GM23338 (cell line): ENCODE measurements at regions not wholly inside any gene's neighbourhood (a gene's known extent, or its start where the extent isn't known, plus 50 kb on each side); places are given as distances from the start of the nearest gene placed in this dataset.

Experiments used
- ATAC-seq: fragments of 200-7000 bp; cut with Tn5 transposase; 3 replicates; pipeline ENCODE4 v1.9.1; 2020
- DNase-seq: peaks from one replicate; pipeline ENCODE4 v3.0.0-alpha.2; 2015; ENCODE audit warnings: low spot score
- H2AFZ ChIP-seq: fragments of 200-600 bp; sonication (generic); 2 replicates; pipeline ENCODE4 v1.8.0; 2016; ENCODE audit warnings: antibody characterized with exemption, mild to moderate bottlenecking, moderate library complexity
- H3F3A ChIP-seq: fragments of 200-600 bp; sonication (generic); replicated peaks from 2 replicates; pipeline ENCODE4 v1.8.0; 2017; ENCODE audit warnings: antibody characterized with exemption, mixed run types, low read depth
- H3K27ac ChIP-seq: fragments of 200-600 bp; sonication (generic); 2 replicates; pipeline ENCODE4 v1.6.1; 2016; ENCODE audit warnings: low read depth
- H3K27me3 ChIP-seq: fragments of 200-600 bp; sonication (generic); 2 replicates; pipeline ENCODE4 v1.8.0; 2016; ENCODE audit warnings: mild to moderate bottlenecking, mixed run types, moderate library complexity; ENCODE audit not compliant: insufficient read depth
- H3K36me3 ChIP-seq: fragments of 200-600 bp; sonication (generic); 2 replicates; pipeline ENCODE4 v1.8.0; 2016; ENCODE audit warnings: mild to moderate bottlenecking; ENCODE audit not compliant: insufficient read depth
- H3K4me1 ChIP-seq: fragments of 200-600 bp; sonication (generic); 2 replicates; pipeline ENCODE4 v1.8.0; 2016; ENCODE audit warnings: mild to moderate bottlenecking, moderate library complexity; ENCODE audit not compliant: insufficient read depth
- H3K4me2 ChIP-seq: fragments of 200-600 bp; sonication (generic); 2 replicates; pipeline ENCODE4 v1.7.1; 2017; ENCODE audit warnings: mixed run types
- H3K4me3 ChIP-seq: fragments of 200-600 bp; sonication (generic); 2 replicates; pipeline ENCODE4 v1.6.1; 2016; ENCODE audit warnings: mixed run types
- H3K79me2 ChIP-seq: fragments of 200-600 bp; sonication (generic); replicated peaks from 2 replicates; pipeline ENCODE4 v1.8.0; 2017; ENCODE audit warnings: mild to moderate bottlenecking; ENCODE audit not compliant: insufficient read depth
- H3K9me2 ChIP-seq: fragments of 200-600 bp; sonication (generic); 2 replicates; pipeline ENCODE4 v1.8.0; 2017; ENCODE audit not compliant: insufficient read depth
- H4K20me1 ChIP-seq: fragments of 200-600 bp; sonication (generic); replicated peaks from 2 replicates; pipeline ENCODE4 v1.8.0; 2017; ENCODE audit warnings: mild to moderate bottlenecking; ENCODE audit not compliant: insufficient read depth
- H3K27ac Mint-ChIP-seq: 2 replicates; pipeline ENCODE4 v1.8.0; 2020; ENCODE audit warnings: inconsistent platforms, mild to moderate bottlenecking, moderate library complexity, mixed read lengths
- H3K27me3 Mint-ChIP-seq: 3 replicates; pipeline ENCODE4 v1.8.0; 2022; ENCODE audit warnings: low read depth, mild to moderate bottlenecking, moderate library complexity, mixed read lengths, inconsistent platforms; ENCODE audit not compliant: insufficient read depth, poor library complexity
- H3K36me3 Mint-ChIP-seq: 3 replicates; pipeline ENCODE4 v1.8.0; 2021; ENCODE audit warnings: low read depth, mild to moderate bottlenecking, inconsistent platforms, moderate library complexity, mixed read lengths
- H3K4me1 Mint-ChIP-seq: 3 replicates; pipeline ENCODE4 v1.8.0; 2020; ENCODE audit warnings: mild to moderate bottlenecking, inconsistent platforms, mixed read lengths
- H3K4me3 Mint-ChIP-seq: 3 replicates; pipeline ENCODE4 v1.8.0; 2021; ENCODE audit warnings: moderate library complexity, mild to moderate bottlenecking, inconsistent platforms, mixed read lengths
- H3K9me3 Mint-ChIP-seq: 3 replicates; pipeline ENCODE4 v1.8.0; 2020; ENCODE audit warnings: moderate library complexity, mild to moderate bottlenecking, inconsistent platforms, mixed read lengths
- CREB1 ChIP-seq: fragments of 250-450 bp; sonication (Bioruptor Pico); IDR thresholded peaks from 2 replicates; pipeline ENCODE4 v1.5.0; 2020; ENCODE audit warnings: low read depth, mild to moderate bottlenecking, moderate library complexity
- EZH2 ChIP-seq: fragments of 200-600 bp; sonication (generic); IDR thresholded peaks from one replicate; pipeline ENCODE4 v1.8.0; 2017; ENCODE audit warnings: antibody characterized with exemption, mild to moderate bottlenecking, low read depth; ENCODE audit not compliant: unreplicated experiment
- JUNB ChIP-seq: IDR thresholded peaks from one replicate; pipeline ENCODE4 v1.6.1; 2016; ENCODE audit warnings: antibody characterized with exemption; ENCODE audit not compliant: unreplicated experiment
- POLR2AphosphoS5 ChIP-seq: IDR thresholded peaks from 2 replicates; pipeline ENCODE4 v1.6.1; 2016; ENCODE audit warnings: antibody characterized with exemption, low read depth
- STAT1 ChIP-seq: IDR thresholded peaks from one replicate; pipeline ENCODE4 v1.6.1; 2016; ENCODE audit warnings: antibody characterized with exemption; ENCODE audit not compliant: unreplicated experiment
- ZNF114 ChIP-seq: fragments of 250-450 bp; sonication (Bioruptor Pico); IDR thresholded peaks from 2 replicates; pipeline ENCODE4 v1.5.0; 2020; ENCODE audit warnings: mild to moderate bottlenecking, moderate library complexity
- ZNF331 ChIP-seq: fragments of 250-450 bp; sonication (Bioruptor Pico); IDR thresholded peaks from 2 replicates; pipeline ENCODE4 v1.5.0; 2020; ENCODE audit warnings: low read depth, mild to moderate bottlenecking, moderate library complexity
- TF ChIP-seq, protein P1 (sequence below), 2 experiments: fragments of 200-600 bp in 1 of 2; sonication (generic) in 1 of 2; conservative IDR thresholded peaks; 2 replicates each; pipeline versions ENCODE4 v1.5.1 to v1.6.1; 2016 to 2017; ENCODE audit warnings: antibody characterized with exemption in 2 of 2, low read depth in 2 of 2, mild to moderate bottlenecking in 2 of 2, moderate library complexity in 1 of 2
- TF ChIP-seq, protein P2 (sequence below): IDR thresholded peaks from one replicate; pipeline ENCODE4 v1.6.1; 2018; ENCODE audit warnings: antibody characterized with exemption; ENCODE audit not compliant: unreplicated experiment
- TF ChIP-seq, protein P3 (sequence below): IDR thresholded peaks from 2 replicates; pipeline ENCODE4 v1.6.1; 2016; ENCODE audit warnings: antibody characterized with exemption

DNA sequence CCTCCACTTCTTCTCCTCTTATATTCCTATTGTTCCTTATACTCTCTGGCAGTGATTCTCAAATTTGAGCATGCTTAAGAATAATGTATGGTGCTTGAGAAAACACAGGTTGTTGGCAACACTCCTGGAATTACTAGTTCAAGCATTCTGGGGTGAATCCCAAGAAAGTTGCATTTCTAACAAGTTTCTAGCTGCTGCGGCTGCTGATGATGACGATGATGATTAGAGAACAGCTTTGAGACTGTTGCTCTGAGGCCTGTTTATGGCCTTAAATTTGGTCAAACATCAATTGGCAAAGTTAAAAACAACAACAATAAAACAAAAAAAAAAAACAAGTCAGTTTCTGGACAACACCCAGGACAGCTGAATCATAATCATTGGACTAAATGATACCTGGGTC, 961.9 kb downstream of the CDH11 start (continued):
- TF ChIP-seq, protein P1, sequence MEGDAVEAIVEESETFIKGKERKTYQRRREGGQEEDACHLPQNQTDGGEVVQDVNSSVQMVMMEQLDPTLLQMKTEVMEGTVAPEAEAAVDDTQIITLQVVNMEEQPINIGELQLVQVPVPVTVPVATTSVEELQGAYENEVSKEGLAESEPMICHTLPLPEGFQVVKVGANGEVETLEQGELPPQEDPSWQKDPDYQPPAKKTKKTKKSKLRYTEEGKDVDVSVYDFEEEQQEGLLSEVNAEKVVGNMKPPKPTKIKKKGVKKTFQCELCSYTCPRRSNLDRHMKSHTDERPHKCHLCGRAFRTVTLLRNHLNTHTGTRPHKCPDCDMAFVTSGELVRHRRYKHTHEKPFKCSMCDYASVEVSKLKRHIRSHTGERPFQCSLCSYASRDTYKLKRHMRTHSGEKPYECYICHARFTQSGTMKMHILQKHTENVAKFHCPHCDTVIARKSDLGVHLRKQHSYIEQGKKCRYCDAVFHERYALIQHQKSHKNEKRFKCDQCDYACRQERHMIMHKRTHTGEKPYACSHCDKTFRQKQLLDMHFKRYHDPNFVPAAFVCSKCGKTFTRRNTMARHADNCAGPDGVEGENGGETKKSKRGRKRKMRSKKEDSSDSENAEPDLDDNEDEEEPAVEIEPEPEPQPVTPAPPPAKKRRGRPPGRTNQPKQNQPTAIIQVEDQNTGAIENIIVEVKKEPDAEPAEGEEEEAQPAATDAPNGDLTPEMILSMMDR (conservative IDR thresholded peaks at IDR 0.05; ENCODE audit: low read depth in 2 of 2), result no peak
- TF ChIP-seq, protein P2, sequence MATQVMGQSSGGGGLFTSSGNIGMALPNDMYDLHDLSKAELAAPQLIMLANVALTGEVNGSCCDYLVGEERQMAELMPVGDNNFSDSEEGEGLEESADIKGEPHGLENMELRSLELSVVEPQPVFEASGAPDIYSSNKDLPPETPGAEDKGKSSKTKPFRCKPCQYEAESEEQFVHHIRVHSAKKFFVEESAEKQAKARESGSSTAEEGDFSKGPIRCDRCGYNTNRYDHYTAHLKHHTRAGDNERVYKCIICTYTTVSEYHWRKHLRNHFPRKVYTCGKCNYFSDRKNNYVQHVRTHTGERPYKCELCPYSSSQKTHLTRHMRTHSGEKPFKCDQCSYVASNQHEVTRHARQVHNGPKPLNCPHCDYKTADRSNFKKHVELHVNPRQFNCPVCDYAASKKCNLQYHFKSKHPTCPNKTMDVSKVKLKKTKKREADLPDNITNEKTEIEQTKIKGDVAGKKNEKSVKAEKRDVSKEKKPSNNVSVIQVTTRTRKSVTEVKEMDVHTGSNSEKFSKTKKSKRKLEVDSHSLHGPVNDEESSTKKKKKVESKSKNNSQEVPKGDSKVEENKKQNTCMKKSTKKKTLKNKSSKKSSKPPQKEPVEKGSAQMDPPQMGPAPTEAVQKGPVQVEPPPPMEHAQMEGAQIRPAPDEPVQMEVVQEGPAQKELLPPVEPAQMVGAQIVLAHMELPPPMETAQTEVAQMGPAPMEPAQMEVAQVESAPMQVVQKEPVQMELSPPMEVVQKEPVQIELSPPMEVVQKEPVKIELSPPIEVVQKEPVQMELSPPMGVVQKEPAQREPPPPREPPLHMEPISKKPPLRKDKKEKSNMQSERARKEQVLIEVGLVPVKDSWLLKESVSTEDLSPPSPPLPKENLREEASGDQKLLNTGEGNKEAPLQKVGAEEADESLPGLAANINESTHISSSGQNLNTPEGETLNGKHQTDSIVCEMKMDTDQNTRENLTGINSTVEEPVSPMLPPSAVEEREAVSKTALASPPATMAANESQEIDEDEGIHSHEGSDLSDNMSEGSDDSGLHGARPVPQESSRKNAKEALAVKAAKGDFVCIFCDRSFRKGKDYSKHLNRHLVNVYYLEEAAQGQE, result no peak
- TF ChIP-seq POLR2AphosphoS5 (no peak), CREB1 (CRISPR knock-in tag) (no peak), STAT1 (no peak), ZNF331 (CRISPR knock-in tag) (no peak), EZH2 (no peak), JUNB (no peak)

DNA sequence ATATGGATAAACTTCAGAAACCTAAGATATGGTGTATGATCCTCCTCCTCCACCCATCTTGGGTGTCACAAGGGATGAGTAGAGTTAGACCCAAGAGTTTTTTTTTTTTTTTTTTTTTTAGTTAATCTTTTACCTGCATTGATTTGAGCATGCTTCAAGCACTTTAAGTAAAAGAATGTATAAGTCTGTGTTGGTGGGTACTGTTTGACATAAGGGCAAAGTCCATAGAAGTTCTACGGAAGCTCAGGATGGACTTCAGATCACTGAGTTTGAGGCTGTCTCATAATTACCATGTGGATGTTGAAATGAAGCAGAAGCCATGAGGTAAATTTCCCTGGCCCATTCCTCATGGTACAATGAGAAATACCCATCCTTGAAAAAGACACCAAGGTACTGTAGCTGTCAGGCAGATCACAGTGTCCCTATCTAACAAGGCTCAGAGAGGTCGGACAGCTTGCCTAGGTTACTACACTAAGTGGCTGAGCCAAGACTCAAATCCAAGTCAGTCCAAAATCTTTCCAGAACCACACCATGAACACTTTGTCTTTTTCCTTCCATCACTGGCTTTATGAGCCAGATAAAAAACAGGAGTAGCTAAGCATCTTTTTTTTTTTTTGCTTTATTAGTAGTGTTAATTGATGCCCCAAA, 962.8 kb downstream of the CDH11 start:
- Histone ChIP-seq H4K20me1 (no peaks in the 10 kb centered on the region), H2AFZ (no peak overlapping the region), H3K9me2 (peaks cover 4% of the 10 kb centered on the region; the same call in 1 of the 2 replicates), H3K4me3 (no peak overlapping the region), H3F3A (no peaks in the 10 kb centered on the region), H3K4me1 (no peaks in the 10 kb centered on the region), H3K36me3 (no peaks in the 10 kb centered on the region), H3K4me2 (no peak overlapping the region), H3K27ac (no peak overlapping the region), H3K27me3 (no peaks in the 10 kb centered on the region), H3K79me2 (no peaks in the 10 kb centered on the region)
- Mint-ChIP-seq H3K4me1 (peaks cover 14% of the 10 kb centered on the region; the same call in 2 of the 3 replicates), H3K9me3 (peaks cover 3% of the 10 kb centered on the region; the same call in 1 of the 3 replicates), H3K36me3 (no peaks in the 10 kb centered on the region), H3K27ac (no peak overlapping the region), H3K27me3 (no peaks in the 10 kb centered on the region), H3K4me3 (no peak overlapping the region)
- no peak for DNase-seq
- no peak for ATAC-seq
- TF ChIP-seq STAT1, result no peak
- TF ChIP-seq ZNF331 (CRISPR knock-in tag), result no peak
- TF ChIP-seq ZNF114 (CRISPR knock-in tag), result no peak
- TF ChIP-seq, protein P1 (conservative IDR thresholded peaks at IDR 0.05; ENCODE audit: low read depth in 2 of 2), result no peak
- TF ChIP-seq, protein P3, sequence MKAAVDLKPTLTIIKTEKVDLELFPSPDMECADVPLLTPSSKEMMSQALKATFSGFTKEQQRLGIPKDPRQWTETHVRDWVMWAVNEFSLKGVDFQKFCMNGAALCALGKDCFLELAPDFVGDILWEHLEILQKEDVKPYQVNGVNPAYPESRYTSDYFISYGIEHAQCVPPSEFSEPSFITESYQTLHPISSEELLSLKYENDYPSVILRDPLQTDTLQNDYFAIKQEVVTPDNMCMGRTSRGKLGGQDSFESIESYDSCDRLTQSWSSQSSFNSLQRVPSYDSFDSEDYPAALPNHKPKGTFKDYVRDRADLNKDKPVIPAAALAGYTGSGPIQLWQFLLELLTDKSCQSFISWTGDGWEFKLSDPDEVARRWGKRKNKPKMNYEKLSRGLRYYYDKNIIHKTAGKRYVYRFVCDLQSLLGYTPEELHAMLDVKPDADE, result no peak
